RCC 7860 (cell line): ENCODE measurements at regions not wholly inside any gene's neighbourhood (a gene's known extent, or its start where the extent isn't known, plus 50 kb on each side); places are given as distances from the start of the nearest gene placed in this dataset.

ENCODE experiments used
- DNase-seq: peaks from one replicate; pipeline ENCODE4 v3.0.0-alpha.2; 2015; ENCODE audit warnings: low spot score
- FAIRE-seq: peaks from 2 replicates; lab custom pipeline; 2012; peaks lifted over from hg19 to GRCh38; lab: Jason Lieb, UNC

GRCh38 chr3:140809316-140809715, 131.5 kb downstream of the TRIM42 start:
- no peak for DNase-seq

GRCh38 chr3:140816372-140817195, 125.1 kb upstream of the SLC25A36 start:
- FAIRE-seq (no peak), DNase-seq (no peak)

More at GRCh38 chr3:140809316-140809715, 131.5 kb downstream of the TRIM42 start:
- no peak for FAIRE-seq

GRCh38 chr3:140821493-140821892, 120.1 kb upstream of the SLC25A36 start:
- DNase-seq (no peak), FAIRE-seq (no peak)

- no peak for DNase-seq
- FAIRE-seq: no peak
Observed at GRCh38 chr3:140822401-140823047, 119.1 kb upstream of the SLC25A36 start.

GRCh38 chr3:140823106-140823505, 118.5 kb upstream of the SLC25A36 start:
- no peak for DNase-seq
- no peak for FAIRE-seq

- DNase-seq: no peak
- no peak for FAIRE-seq
Observed at GRCh38 chr3:140827894-140828293, 113.7 kb upstream of the SLC25A36 start.

- no peak for FAIRE-seq
- no peak for DNase-seq
Observed at GRCh38 chr3:140828585-140828984, 113.1 kb upstream of the SLC25A36 start.

- no peak for FAIRE-seq
Observed at GRCh38 chr3:140829796-140830195, 111.8 kb upstream of the SLC25A36 start.

GRCh38 chr3:140830391-140830790, 111.2 kb upstream of the SLC25A36 start:
- FAIRE-seq (no peak), DNase-seq (no peak)

More at GRCh38 chr3:140829796-140830195, 111.8 kb upstream of the SLC25A36 start:
- DNase-seq: no peak

GRCh38 chr3:140832883-140833282, 108.8 kb upstream of the SLC25A36 start:
- FAIRE-seq: no peak
- no peak for DNase-seq

GRCh38 chr3:140834266-140835037, 107.2 kb upstream of the SLC25A36 start:
- FAIRE-seq: peak; percentile 37
- DNase-seq: peak; percentile 47

GRCh38 chr3:140842984-140843649, 98.5 kb upstream of the SLC25A36 start:
- DNase-seq: no peak
- no peak for FAIRE-seq

- no peak for DNase-seq
- no peak for FAIRE-seq
Observed at GRCh38 chr3:140843656-140844055, 98.0 kb upstream of the SLC25A36 start.

GRCh38 chr3:140844072-140844471, 97.6 kb upstream of the SLC25A36 start:
- FAIRE-seq (no peak), DNase-seq (no peak)

- no peak for DNase-seq
- FAIRE-seq: no peak
Observed at GRCh38 chr3:140845882-140846281, 95.8 kb upstream of the SLC25A36 start.

- FAIRE-seq (no peak), DNase-seq (no peak)
Observed at GRCh38 chr3:140848666-140849065, 93.0 kb upstream of the SLC25A36 start.

GRCh38 chr3:140850210-140850955, 91.3 kb upstream of the SLC25A36 start:
- no peak for FAIRE-seq

GRCh38 chr3:140854961-140855360, 86.7 kb upstream of the SLC25A36 start:
- DNase-seq (no peak), FAIRE-seq (no peak)

More at GRCh38 chr3:140850210-140850955, 91.3 kb upstream of the SLC25A36 start:
- DNase-seq: no peak

GRCh38 chr3:140856905-140857304, 84.7 kb upstream of the SLC25A36 start:
- DNase-seq (no peak), FAIRE-seq (no peak)

GRCh38 chr3:140857993-140858392, 83.6 kb upstream of the SLC25A36 start:
- no peak for FAIRE-seq
- no peak for DNase-seq
